SK-N-MC (cell line): ENCODE measurements at regions not wholly inside any gene's neighbourhood (a gene's known extent, or its start where the extent isn't known, plus 50 kb on each side); places are given as distances from the start of the nearest gene placed in this dataset.

ENCODE experiments used
- DNase-seq: peaks from one replicate; pipeline ENCODE4 v3.0.0-alpha.2; 2011; ENCODE audit warnings: low read depth, low spot score
- H3K27ac ChIP-seq: fragments of 200-600 bp; sonication (generic); 2 replicates; pipeline ENCODE4 v1.5.1; 2016; ENCODE audit warnings: mixed run types
- H3K36me3 ChIP-seq: fragments of 200-600 bp; sonication (generic); 2 replicates; pipeline ENCODE4 v1.6.1; 2017; ENCODE audit warnings: antibody characterized with exemption, low read length, mixed read lengths; ENCODE audit not compliant: insufficient read depth
- H3K4me3 ChIP-seq: fragments of 200-600 bp; sonication (generic); 2 replicates; pipeline ENCODE4 v1.5.1; 2016
- H3K9ac ChIP-seq: fragments of 200-600 bp; sonication (generic); 2 replicates; pipeline ENCODE4 v1.8.0; 2017; ENCODE audit warnings: mixed run types, mixed read lengths; ENCODE audit not compliant: insufficient read length
- H3K9me3 ChIP-seq: fragments of 200-600 bp; sonication (generic); 2 replicates; pipeline ENCODE4 v1.6.1; 2017; ENCODE audit warnings: low read depth, mild to moderate bottlenecking, antibody characterized with exemption, low read length, moderate library complexity, mixed read lengths
- EZH2 ChIP-seq: fragments of 200-600 bp; sonication (generic); IDR thresholded peaks from one replicate; pipeline ENCODE4 v1.6.1; 2017; ENCODE audit warnings: antibody characterized with exemption
- FOXP2 ChIP-seq: optimal IDR thresholded peaks from 2 replicates; pipeline ENCODE3; 2011; ENCODE audit warnings: mild to moderate bottlenecking, moderate library complexity; ENCODE audit not compliant: insufficient read depth; ENCODE audit errors: extremely low read length, control extremely low read depth
- POLR2AphosphoS5 ChIP-seq: IDR thresholded peaks from 2 replicates; pipeline ENCODE4 v1.6.1; 2012; ENCODE audit warnings: mild to moderate bottlenecking, low read depth, low read length, borderline replicate concordance

- Histone ChIP-seq H3K9me3 (no peaks in the 10 kb centered on the region), H3K27ac (no peak overlapping the region), H3K9ac (no peak overlapping the region), H3K4me3 (no peak overlapping the region), H3K36me3 (no peaks in the 10 kb centered on the region)
- TF ChIP-seq POLR2AphosphoS5 (no peak), EZH2 (no peak), FOXP2 (no peak)
- DNase-seq, result no peak
Observed at GRCh38 chr3:74273555-74274402, 340.7 kb downstream of the CNTN3 start.

- TF ChIP-seq FOXP2, result no peak
- no peaks in the 10 kb centered on the region for H3K9me3 ChIP-seq
- no peaks in the 10 kb centered on the region for H3K36me3 ChIP-seq
- H3K9ac ChIP-seq, result no peak overlapping the region
- no peak overlapping the region for H3K4me3 ChIP-seq
- no peak for DNase-seq
- H3K27ac ChIP-seq, result no peak overlapping the region
Observed at GRCh38 chr3:74273091-74273490, 341.4 kb downstream of the CNTN3 start.

GRCh38 chr3:74271541-74271940, 342.9 kb downstream of the CNTN3 start:
- no peaks in the 10 kb centered on the region for H3K36me3 ChIP-seq
- TF ChIP-seq POLR2AphosphoS5, result no peak
- TF ChIP-seq FOXP2, result no peak
- no peak for TF ChIP-seq EZH2
- H3K27ac ChIP-seq, result no peak overlapping the region
- DNase-seq, result no peak
- H3K9me3 ChIP-seq, result no peaks in the 10 kb centered on the region
- H3K4me3 ChIP-seq, result no peak overlapping the region
- no peak overlapping the region for H3K9ac ChIP-seq

- Histone ChIP-seq H3K9ac (no peak overlapping the region), H3K36me3 (no peaks in the 10 kb centered on the region), H3K27ac (no peak overlapping the region), H3K9me3 (no peaks in the 10 kb centered on the region), H3K4me3 (no peak overlapping the region)
- TF ChIP-seq FOXP2 (no peak), EZH2 (no peak), POLR2AphosphoS5 (no peak)
- DNase-seq, result no peak
Observed at GRCh38 chr3:74269689-74270088, 344.8 kb downstream of the CNTN3 start.

- Histone ChIP-seq H3K9me3 (no peaks in the 10 kb centered on the region), H3K36me3 (no peaks in the 10 kb centered on the region), H3K27ac (no peak overlapping the region), H3K4me3 (no peak overlapping the region), H3K9ac (no peak overlapping the region)
- no peak for TF ChIP-seq FOXP2
- TF ChIP-seq EZH2, result no peak
- no peak for TF ChIP-seq POLR2AphosphoS5
- no peak for DNase-seq
Observed at GRCh38 chr3:74268753-74269152, 345.7 kb downstream of the CNTN3 start.

- H3K36me3 ChIP-seq, result no peaks in the 10 kb centered on the region
- TF ChIP-seq EZH2 (no peak), FOXP2 (no peak), POLR2AphosphoS5 (no peak)
- H3K27ac ChIP-seq, result no peak overlapping the region
- H3K4me3 ChIP-seq, result no peak overlapping the region
- H3K9me3 ChIP-seq, result no peaks in the 10 kb centered on the region
- H3K9ac ChIP-seq, result no peak overlapping the region
- DNase-seq, result no peak
Observed at GRCh38 chr3:74267588-74268184, 346.8 kb downstream of the CNTN3 start.

- no peaks in the 10 kb centered on the region for H3K36me3 ChIP-seq
- H3K9me3 ChIP-seq, result no peaks in the 10 kb centered on the region
- no peak overlapping the region for H3K9ac ChIP-seq
- DNase-seq, result no peak
- no peak overlapping the region for H3K27ac ChIP-seq
- H3K4me3 ChIP-seq, result no peak overlapping the region
- TF ChIP-seq EZH2 (no peak), FOXP2 (no peak), POLR2AphosphoS5 (no peak)
Observed at GRCh38 chr3:74267131-74267530, 347.3 kb downstream of the CNTN3 start.

- H3K36me3 ChIP-seq, result no peaks in the 10 kb centered on the region
- no peak overlapping the region for H3K4me3 ChIP-seq
- H3K9me3 ChIP-seq, result no peaks in the 10 kb centered on the region
- no peak overlapping the region for H3K9ac ChIP-seq
- H3K27ac ChIP-seq, result no peak overlapping the region
- no peak for DNase-seq
- TF ChIP-seq EZH2 (no peak), POLR2AphosphoS5 (no peak), FOXP2 (no peak)
Observed at GRCh38 chr3:74265069-74265468, 349.4 kb downstream of the CNTN3 start.

- DNase-seq, result no peak
- no peaks in the 10 kb centered on the region for H3K36me3 ChIP-seq
- no peak for TF ChIP-seq FOXP2
- TF ChIP-seq POLR2AphosphoS5, result no peak
- TF ChIP-seq EZH2, result no peak
- no peak overlapping the region for H3K4me3 ChIP-seq
- H3K27ac ChIP-seq, result no peak overlapping the region
- H3K9me3 ChIP-seq, result no peaks in the 10 kb centered on the region
- no peak overlapping the region for H3K9ac ChIP-seq
Observed at GRCh38 chr3:74263031-74263430, 351.4 kb downstream of the CNTN3 start.
